DMS 273 (cell line): ENCODE measurements at regions not wholly inside any gene's neighbourhood (a gene's known extent, or its start where the extent isn't known, plus 50 kb on each side); places are given as distances from the start of the nearest gene placed in this dataset.
"Not testable (repeated sequence)": the region's sequence is repeated elsewhere in the genome, so short reads cannot be mapped to it uniquely, and the experiment has no call there.

ENCODE experiments used
- DNase-seq: peaks from one replicate; lab custom pipeline; 2025; ENCODE audit not compliant: unreplicated experiment; lab: John Stamatoyannopoulos, UW

DNA sequence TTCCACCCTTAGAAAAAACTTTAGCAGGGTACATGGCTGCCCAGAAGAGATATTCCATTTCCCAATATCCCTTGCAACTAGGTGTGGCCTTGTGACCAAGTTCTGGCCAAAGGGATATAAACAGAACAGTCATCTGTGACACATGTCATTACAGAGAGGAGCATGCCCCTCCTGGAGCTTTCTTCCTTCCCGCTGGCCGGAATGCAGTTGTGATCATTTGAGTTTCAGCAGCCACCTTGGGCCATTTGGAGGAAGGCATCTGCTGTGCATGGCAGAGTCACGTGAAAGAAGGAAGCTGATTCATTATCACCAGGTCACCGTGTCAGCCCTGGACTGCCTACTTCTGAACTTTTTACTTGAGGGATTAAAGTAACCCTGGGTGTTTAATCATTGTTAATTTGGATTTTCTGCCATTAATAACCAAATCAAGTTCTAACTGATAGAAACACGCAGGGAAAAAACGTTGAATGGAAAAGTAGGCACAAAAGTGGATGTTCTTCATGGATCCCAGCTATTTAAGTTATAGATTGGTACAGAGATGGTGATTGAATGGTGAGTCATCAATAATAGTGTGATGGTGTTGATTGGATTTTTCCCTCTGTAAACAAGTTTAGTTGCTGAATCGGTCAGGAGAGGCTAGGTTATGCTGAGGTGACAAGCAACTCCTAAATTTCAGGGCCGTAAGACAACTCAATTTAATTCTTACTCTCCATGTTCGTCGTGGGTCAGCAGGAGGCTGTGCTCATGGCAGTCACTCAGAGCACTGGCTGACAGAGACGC, 80.7 kb upstream of the CCDC167 start:
- DNase-seq: no peak

DNA sequence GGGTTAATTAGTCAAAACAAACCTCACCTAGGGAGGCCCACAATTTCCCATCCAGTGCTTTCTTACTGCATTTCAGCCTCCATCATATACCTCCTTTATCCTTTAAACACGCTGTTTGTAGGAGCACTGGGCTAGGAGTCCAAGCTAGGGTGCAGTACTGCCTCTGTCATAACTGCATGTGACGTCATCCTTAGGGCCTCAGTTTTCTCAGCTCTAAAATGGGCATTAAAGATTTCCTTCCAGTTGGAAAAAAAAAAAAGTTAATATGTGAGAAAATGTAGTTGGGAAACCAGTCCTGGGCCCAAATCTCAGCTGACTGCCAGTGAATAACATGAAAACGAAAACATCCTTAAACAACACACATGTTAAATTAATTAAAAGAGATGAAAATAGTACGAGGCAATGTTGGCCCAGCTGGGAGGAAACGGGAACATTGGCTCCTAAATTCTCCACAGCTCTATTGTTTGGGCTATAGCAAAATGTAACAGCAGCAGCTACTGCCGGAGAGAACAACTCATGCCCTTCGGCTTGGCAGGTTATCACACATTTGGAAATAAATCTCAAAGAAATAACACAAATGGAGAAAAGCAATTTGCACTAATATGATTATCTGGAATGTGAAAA, 79.9 kb upstream of the CCDC167 start:
- DNase-seq: no peak

DNA sequence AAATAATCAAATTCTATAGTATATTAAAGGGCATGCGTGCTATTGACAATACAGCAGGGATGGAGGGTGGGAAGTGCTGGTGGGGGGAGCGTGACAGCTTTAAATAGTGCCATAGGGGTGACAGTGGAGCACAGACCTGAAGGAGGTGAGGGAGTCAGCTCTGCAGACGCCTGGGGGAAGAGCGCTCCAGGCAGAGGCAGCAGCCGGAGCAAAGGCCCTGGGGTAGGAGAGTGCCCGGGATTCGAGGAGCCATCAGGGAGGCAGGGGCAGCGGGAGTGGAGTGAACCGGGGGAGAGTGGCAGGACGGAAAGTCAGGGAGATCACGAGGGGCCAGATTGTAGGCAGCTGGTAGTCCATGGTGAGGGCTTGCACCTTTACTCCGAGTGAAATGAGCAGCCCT, 78.4 kb upstream of the CCDC167 start:
- DNase-seq: no peak

DNA sequence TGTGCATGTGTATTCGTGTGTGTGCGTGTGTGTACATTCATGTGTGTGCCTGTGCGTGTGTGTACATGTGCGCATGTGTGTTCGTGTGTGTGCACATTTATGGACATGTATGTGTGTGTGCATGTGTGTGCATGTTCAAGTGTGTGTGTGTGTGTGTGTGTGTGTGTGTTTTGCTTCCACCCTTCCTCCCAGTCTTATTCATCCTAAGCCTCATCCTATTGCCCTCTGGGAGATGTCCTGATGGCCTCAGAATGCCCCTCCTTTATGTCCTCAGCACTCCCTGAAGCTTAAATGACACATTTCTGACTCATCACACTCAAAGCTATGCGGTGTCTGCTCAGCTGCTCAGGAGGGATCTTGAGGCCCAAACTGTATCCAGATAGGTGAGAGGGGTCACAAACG, 76.6 kb upstream of the CCDC167 start:
- DNase-seq: no peak

DNA sequence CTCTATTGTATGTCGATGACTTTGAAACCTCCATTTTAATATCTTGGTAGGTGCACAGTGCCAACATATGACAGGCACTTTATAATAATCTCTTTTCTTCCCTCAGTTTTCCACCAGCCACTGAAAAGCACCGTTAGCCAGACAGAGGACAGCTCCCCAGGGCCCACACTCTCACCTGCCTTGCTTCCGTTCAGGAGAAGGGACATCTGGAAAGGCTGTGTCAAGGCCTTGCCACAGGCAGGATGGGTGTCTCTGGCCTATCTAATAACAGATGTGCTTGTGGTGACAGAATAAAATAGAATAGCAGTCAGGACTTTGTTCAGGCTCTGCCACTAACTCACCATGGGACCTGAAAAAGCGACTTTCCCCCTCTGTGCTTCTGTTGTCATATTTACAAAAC, 75.5 kb upstream of the CCDC167 start:
- DNase-seq: no peak

DNA sequence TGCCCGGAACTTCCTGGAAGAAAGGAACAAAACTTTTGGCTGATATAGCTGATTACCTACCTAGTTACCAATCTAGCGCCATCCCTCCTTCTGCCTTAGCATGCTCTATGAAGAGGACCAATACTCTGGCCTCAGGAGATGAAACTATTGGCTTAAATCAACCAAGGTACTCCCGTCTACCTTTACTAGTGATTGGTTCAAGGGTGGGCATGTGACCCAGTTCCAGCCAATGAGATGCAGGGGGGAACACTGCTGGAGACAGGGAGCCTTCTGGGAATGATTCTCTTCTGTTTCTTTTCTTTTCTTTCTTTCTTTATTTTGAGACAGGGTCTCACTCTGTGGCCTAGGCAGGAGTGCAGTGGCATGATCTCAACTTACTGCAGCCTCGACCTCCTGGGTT, 72.6 kb upstream of the CCDC167 start:
- DNase-seq: no peak

DNA sequence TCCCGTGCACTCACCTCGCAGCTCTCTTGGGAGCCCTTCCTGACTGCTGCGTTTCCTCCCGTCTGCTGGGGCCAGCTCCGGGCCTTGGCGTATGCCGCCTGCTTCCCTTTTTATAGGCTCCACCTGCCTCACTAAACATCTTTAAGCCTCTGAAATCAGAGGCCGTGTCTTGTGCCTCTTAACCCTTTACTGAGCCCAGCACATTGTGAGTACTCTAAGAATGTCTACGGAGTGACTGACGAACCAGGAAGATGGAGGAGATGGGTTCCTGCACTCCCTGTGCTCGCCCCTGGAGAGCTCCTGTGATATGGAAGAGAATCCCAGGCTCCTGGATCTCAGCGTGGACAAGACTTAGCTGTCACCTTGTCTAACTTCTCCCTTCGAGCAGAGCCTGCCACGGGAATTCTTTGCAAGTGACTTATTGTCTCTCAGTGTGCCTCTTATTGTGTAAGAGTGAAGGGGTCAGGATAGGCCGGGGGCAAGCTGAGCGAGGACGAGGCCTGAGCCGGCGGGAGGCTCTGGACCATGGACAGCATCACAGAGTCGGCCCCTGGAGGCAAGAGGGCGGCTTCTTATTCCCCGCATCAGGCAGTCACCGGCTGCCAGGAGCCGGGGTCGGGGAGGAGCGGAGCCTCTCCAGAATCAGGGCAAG, 70.9 kb upstream of the CCDC167 start:
- DNase-seq: peak; percentile 52

DNA sequence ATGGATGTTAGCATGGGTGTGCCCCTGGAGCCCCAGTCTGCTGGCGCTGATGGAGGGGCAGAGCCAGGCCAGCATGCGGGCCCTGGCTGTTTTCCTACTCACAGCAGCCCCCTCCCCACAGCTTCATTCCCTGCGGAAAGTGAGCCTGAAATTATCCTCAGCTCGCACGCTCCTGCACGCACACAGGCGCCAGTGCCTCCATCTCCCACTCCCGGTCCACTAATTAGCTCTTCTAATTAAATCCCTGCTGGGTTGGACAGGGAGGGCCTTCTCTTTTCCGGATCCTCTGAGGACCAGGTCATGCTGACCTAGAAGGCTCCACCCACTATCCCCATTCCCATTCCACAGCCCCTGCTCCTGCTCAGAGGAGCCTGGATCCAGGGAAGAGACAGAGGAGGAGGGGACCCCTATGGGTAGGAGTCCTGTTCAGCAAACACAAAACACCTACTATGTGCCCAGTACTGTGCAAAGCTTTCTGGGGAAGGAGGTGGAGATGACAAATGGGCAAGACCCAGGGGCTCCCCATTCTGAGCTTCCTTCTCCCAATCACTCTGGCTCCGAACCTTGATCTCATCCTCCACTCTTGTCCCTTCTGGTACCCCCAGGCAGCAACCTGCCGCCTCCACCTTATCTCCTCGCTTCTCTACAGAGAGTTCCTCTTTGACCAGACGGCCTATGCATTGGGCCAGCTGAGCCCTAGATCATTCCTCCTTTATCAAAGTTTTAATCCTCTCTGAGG, 70.2 kb upstream of the CCDC167 start:
- DNase-seq: no peak

DNA sequence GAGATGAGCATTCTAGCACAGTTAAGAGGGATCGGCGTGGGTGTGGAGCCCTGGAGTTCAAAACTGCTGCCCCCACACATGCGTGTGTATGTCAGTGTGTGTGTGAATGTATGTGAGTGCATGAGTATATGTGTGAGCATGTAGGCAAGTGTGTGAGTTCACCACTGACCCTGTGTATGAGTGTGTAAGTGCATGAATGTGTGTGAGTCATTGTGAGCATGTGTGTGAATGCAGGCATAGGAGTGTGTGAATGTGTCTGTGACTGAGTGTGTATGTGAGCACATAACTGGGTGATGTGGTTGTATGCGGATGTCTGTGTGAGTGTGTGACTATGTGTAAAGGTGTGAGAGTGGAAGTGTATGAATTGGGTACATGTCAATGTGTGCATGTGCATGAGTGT, 69.6 kb upstream of the CCDC167 start:
- no peak for DNase-seq

DNA sequence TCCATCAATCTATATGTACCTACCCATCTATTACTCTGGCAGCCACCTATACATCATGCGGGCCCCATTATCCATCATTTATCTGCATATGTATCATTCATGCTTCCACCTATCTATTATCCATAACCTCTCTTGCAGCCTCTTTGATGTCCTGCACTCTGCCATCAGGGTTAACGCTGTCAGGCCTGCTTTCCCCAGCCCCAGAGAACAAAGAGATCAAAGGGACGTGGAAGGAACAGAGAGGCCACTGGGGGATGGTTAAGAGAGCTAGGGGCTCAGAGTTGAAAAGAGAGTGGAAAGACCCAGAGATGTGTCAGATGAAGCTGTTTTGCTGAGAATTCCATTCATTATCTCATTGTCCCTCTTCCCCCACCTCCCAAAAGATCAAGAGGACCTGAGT, 67.3 kb upstream of the CCDC167 start:
- no peak for DNase-seq

DNA sequence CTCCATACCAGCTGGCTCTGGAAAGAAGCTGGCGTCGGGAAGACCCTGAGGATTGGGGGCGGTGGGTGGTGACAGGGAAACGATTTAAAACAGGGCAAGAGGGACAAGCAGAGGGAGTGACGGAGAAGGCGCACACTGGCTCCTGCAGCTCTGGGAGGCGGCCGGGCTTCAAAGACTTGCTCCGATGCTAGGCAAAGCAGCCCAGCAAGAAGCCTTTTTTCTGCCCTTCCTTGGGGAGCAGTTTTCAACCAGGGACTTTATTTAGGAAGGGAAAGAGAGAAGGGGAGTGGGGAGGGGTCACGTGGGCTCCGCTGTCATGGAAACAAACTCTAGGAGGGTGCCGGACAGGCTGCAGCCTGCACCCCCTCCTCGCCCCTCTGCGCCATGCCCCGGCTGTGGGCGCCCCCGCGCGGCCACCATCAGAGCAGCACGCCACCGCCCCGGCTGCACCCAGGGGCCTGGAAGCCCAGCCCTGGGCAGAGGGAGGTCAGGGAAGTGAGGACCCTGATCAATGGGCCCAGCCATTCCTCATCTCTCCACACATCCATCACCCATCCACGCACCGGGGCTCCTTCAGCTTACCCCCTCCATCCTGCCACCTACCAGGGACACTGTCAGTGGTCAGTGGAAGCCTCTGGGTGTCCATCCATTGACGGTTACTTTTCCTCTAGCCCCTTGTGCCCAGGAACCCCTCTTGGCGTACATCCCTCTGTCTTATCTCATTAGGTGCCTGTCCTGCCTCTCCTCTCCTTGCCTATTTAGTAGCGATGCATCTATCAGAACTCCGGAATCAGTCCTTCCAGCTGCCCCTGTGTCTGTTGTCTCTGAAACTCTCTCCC, 66.6 kb upstream of the CCDC167 start:
- peak; percentile 86 for DNase-seq

DNA sequence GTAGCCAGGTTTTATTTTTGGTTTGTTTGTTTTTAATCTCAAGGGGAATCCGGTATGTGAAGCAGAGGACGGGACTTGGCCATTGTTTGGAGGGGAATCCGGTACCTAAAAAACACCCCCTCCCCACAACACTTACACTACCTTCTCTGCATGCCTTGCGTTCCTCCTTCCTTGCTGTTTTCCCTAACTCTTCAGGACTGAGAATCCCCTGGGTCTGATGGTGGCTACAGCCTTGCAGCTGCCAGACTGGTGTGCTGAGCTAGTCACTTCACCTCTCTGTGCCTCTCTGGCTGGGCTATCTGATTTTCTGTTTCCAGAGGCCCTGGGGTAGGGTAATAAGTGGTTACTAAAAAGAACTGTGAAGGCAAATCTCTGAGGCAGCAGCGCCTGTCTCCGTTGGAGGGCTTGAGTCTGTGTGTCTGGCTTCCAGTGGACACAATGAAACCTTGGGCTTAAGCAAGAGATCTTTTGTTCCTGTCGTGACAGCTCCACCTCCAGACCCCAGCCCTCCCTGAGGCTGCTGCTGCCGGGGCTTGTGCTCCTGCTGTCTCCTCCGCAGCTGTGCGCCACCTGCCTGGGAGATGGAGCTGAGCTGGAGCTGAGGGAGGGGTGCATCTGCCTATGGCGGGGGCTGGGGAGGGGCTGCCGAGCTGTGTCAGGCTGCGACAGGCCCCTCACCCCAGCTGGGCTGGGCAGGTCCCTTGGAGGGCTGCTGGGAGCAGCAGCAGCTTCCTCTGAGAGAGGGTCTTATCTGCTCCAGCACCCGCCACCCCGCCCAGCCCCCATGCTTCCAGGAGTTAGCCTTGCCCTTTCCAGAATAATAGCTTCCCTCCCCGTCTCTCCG, 65.8 kb upstream of the CCDC167 start:
- peak; percentile 85 for DNase-seq

DNA sequence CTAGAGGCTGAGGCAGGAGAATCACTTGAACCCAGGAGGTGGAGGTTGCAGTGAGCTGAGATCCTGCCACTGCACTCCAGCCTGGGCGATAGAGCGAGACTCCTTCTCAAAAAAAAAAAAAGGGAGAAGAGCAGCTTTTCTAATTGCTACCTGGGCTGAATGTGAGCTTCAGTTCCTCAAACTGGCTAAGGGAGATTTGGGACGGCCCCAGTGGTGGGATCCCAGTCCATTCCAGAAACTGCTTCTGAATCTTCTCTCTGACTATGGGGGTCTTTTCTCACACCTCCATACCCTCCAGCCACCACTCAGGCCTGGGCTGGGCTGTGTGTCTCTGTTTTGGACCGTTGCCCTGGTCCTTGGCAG, 63.2 kb upstream of the CCDC167 start:
- DNase-seq: not testable (repeated sequence)

DNA sequence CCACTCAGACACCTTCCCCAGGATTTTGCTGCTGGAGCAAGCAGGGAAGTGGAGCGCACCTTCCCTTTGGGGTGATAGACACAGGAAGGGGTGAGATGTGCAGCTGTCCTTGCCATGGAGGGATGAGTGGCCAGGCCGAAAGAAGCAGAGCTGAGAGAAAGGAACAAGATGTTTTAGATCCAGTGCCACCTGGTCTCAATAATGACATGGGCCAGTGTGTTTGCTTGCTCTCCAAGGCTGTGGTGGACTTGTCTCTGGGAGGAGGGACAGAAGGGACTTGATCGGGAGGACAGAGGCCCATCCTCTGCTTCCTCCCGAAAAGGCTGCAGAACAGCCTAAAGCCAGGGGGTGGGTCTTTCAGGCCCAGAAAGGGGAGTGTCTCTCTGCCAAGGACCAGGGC, 61.7 kb upstream of the CCDC167 start:
- DNase-seq: no peak

DNA sequence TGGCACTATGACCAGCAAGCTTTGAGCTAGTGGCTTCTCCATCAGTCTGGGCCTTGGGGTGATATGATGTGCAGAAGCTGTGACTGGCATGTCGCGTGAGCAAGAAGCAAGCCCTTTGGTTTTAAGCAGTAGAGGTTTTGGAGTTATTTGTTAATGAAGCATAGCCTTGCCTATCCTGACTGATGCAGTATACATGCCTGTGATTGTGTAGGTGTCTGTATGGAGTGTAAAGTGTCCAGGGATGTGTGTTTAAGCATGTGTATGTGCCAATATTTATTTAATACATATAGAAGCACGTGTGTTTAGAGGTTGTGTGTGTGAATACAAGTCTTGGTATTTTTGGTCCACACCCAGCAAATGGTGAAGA, 61.0 kb upstream of the CCDC167 start:
- no peak for DNase-seq

DNA sequence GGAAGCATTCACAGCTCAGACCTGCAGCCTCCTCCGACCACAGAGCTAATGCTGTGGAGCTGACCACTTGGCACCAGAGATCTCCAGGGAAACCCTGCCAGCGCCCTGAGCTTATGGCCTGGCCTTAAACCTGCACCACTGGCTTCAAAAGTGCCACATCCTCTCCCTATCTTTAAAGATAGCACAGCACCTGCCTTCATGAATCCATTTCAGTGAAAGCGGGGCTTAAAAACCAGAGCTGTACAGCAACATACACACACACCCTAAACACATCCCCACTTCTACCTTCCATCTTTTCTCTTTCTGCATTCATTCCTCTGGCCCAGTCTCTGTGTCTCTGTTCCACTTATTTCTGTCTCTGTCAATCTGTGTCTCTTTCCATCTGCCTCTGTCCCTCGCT, 59.8 kb upstream of the CCDC167 start:
- DNase-seq: no peak

DNA sequence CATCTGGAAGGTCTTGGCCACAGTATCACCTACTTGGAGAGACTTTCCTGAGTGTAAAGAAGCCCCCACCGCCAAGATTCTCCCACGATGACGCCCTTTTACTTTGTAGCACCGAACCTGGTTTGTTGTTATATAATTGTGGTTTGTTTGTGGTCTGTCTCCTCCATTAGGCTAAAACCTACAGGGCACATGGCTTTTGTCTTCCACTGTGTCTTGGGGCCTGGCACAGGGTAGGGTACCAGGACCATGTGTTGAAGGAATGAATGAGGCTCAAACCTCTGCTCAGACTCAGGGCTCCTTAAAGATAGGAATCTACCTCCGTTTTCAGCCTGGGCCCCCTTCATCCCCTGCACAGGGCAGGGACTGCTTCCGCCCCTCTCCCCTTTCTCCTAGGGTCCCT, 59.4 kb upstream of the CCDC167 start:
- no peak for DNase-seq

DNA sequence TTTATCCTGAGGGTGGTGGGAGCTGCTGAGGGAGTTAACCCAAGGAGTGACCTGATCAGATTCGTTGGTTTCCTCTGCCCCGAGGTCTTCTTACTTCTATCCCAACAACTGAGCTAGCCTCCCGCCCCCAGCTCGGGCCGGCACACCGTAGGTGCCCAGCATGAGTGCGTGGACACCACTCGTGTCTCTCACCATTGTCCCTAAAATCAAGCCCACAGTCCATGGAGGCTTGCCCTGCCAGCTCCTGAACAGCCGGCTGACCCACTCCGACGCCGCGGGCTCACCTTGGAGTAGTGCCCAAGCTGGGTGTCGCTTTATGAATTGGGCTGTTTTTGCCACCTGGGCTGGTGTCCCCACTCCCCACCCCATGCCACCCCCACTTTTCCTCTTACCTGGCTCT, 59.0 kb upstream of the CCDC167 start:
- DNase-seq: no peak

DNA sequence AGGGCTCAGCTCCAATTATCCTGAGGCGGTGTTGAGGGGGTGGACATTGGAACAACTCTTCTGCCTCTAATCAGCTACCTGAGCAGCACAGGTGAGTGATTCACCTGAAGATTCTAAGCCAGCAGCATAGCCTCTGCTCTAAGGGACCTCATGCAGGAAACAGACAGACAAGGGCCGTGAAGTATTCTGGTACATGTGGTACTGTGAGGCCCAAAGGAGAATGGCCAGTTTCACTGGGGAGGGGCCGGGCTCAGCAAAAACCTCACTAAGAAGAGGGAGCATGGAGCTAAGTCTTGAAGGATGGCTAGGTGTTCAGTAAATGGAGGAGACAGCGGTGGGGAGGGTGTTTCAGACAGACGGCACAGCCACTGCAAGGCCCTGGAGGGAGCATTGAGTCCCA, 58.5 kb upstream of the CCDC167 start:
- no peak for DNase-seq

DNA sequence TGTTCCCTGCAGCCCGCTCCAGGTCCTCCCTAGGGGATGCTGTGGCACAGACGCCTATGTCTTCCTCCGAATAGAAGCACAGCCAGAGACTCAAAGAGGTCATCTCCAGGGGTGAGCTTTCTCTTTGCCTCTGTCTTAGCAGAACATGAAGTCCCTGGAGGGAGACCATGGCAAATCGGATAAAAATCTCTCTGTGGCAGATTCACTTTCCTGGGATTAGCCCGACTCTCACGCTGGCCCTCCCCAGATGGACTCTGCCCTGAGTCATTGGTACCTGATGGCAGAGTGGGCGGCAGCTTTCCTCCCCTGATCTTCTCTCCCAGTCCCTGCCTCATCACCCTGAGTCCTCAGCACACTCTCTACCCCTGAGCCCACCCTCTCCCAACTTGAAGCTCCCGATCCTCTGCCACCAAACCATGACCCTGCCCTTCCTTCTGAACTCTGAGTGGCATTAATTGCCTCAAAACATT, 58.0 kb upstream of the CCDC167 start:
- no peak for DNase-seq
